ENCODE measurements at regions not wholly inside any gene's neighbourhood (a gene's known extent, or its start where the extent isn't known, plus 50 kb on each side); places are given as distances from the start of the nearest gene placed in this dataset.

DNA sequence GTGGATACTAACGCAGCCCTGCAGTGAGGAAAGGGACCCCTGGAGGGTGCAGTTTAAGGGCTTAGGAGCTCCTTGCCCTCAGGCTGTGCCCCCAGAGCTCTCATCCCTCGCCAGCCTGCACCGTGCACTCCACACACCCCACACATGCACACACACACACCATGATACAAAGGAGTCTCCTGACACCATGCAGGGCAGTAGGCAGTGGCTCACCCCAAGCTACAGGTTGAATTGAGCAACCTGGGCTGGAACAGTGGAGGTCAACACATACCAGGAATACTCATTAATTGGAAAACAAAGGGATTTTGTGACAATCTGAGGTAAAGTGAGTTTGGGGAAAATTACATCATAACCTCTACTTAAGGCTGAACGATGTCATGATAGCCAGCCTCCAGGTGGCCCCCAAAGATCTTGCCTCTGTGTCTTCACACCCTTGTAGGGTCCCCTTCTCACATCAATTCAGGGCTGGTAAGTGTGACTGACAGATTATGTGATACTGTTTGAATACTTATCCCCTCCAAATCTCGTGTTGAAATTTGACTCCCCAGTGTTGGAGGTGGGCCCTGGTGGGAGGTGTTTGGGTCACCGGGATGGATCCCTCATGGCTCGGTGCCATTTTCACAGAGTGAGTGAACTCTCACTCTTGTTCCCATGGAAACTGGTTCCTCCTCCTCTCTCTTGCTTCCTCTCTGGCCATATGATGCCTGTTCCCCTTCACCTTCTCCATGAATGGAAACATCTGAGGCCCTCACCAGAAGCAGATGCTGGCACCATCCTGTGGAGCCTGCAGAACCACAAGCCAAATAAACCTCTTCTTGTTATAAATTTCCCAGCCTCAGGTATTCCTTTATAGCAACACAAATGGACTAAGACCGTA lies 111.0 kb upstream of the RAB4A start:
- Histone ChIP-seq H3K4me1 (no peaks in the 10 kb centered on the region), H3K27ac (no peak overlapping the region), H3K4me3 (no peak overlapping the region), H3K36me3 (ENCODE audit: insufficient read depth in 1 of 2, low read depth in 1 of 2) (no peaks in the 10 kb centered on the region), H3K9me3 (no peaks in the 10 kb centered on the region), H3K27me3 (ENCODE audit: insufficient read depth in 3 of 3, low read length in 2 of 3) (no peaks in the 10 kb centered on the region)
- ATAC-seq = no peak
- no peak for DNase-seq
- intact Hi-C loops (cut with DNase I) = loop anchor here (5.0 to 10.0 kb wide), 2 partner anchors 473 to 475 kb away; no protein-coding TSS in a partner anchor
- 61 to 70% (median 65%) methylated on average over 8 of the region's 8 CpGs for WGBS, 3 donors
- TF ChIP-seq, protein P1, sequence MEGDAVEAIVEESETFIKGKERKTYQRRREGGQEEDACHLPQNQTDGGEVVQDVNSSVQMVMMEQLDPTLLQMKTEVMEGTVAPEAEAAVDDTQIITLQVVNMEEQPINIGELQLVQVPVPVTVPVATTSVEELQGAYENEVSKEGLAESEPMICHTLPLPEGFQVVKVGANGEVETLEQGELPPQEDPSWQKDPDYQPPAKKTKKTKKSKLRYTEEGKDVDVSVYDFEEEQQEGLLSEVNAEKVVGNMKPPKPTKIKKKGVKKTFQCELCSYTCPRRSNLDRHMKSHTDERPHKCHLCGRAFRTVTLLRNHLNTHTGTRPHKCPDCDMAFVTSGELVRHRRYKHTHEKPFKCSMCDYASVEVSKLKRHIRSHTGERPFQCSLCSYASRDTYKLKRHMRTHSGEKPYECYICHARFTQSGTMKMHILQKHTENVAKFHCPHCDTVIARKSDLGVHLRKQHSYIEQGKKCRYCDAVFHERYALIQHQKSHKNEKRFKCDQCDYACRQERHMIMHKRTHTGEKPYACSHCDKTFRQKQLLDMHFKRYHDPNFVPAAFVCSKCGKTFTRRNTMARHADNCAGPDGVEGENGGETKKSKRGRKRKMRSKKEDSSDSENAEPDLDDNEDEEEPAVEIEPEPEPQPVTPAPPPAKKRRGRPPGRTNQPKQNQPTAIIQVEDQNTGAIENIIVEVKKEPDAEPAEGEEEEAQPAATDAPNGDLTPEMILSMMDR (IDR thresholded peaks at IDR 0.05) = no peak

DNA sequence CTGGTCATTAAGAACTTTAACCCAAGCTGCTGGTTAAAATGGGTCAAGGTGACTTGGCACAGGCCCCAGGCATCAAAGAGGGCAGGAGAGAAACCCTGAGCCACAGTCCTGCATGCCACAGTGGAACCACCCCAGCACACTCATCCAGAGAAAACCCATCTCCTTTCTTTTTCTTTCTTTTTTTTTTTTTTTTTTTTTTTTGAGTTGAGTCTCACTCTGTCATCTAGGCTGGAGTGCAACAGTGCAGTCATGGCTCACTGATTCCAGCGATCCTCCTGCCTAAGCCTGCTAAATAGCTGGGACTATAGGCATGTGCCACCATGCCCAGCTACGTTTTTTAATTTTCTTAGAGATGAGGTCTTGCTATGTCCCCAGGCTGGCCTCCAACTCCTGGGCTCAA lies 109.2 kb upstream of the RAB4A start:
- DNase-seq (no peak), ATAC-seq (no peak)
- Histone ChIP-seq H3K27ac (no peak overlapping the region), H3K4me1 (no peaks in the 10 kb centered on the region), H3K4me3 (no peak overlapping the region), H3K9me3 (no peaks in the 10 kb centered on the region), H3K27me3 (ENCODE audit: insufficient read depth in 3 of 3, low read length in 2 of 3) (no peaks in the 10 kb centered on the region), H3K36me3 (ENCODE audit: insufficient read depth in 1 of 2, low read depth in 1 of 2) (no peaks in the 10 kb centered on the region)
- intact Hi-C loops (cut with DNase I) = no loop called here
- 85 to 89% (median 87%) methylated on average over 2 of the region's 2 CpGs for WGBS, 3 donors
- TF ChIP-seq, protein P1 (IDR thresholded peaks at IDR 0.05) = no peak

DNA sequence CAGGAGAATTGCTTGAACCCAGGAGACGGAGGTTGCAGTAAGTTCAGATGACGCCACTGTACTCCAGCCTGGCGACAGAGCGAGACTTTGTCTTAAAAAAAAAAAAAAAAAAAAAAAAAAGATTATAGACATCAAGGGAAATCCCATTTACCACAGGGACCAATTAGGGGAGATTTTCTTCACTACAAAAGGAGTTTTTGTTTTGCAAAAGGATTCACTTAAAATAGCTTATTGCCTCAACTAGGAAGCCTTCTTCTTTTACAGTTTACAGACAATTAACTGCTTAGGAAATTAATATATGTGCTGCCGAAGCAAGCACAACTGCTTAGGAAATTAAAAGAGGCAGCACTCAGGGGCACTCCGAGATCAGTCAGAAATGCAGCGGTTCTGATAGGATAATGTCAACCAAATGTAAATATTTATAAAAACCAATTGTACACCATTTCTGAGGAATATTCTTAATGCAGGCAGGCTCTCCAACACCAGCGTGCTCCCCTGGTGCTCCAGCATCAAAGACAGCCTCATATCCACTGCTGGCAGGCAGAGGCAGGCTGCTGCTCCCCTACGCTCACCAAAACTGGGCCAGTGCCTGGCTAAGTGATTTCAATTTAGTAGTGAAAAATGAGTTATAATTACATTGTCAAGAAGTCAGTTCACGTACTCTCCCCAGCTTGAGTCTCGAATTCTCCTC lies 107.9 kb upstream of the RAB4A start:
- no peak overlapping the region for H3K27ac ChIP-seq
- no peaks in the 10 kb centered on the region for H3K4me1 ChIP-seq
- no peaks in the 10 kb centered on the region for H3K9me3 ChIP-seq
- TF ChIP-seq, protein P1 (IDR thresholded peaks at IDR 0.05) = no peak
- DNase-seq = no peak
- no peaks in the 10 kb centered on the region for H3K27me3 ChIP-seq (ENCODE audit: insufficient read depth in 3 of 3, low read length in 2 of 3)
- WGBS, 3 donors = 94% methylated on average over 11 of the region's 11 CpGs
- intact Hi-C loops (cut with DNase I) = no loop called here
- H3K4me3 ChIP-seq = no peak overlapping the region
- no peak for ATAC-seq
- no peaks in the 10 kb centered on the region for H3K36me3 ChIP-seq (ENCODE audit: insufficient read depth in 1 of 2, low read depth in 1 of 2)

DNA sequence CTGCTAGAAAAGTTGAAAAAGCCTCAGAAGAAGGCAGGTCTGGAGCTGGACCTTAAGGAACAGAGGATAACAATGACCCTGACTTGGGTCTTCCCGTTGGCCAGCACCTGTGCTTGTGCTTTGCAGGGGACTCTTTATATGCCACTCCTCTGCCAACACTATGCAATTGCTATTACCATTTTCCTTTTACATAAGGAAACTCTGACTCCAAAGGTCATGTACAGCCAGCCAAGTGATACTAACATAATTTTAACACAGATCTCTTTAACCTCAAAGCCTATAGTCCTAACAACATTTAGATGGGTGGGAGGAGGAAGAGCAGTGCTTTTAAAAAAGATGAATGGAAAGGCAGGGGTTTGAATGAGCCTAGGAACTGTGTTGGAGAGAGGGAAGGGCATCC lies 106.6 kb upstream of the RAB4A start:
- Histone ChIP-seq H3K4me1 (no peaks in the 10 kb centered on the region), H3K27ac (no peak overlapping the region), H3K27me3 (ENCODE audit: insufficient read depth in 3 of 3, low read length in 2 of 3) (no peaks in the 10 kb centered on the region), H3K4me3 (no peak overlapping the region), H3K36me3 (ENCODE audit: insufficient read depth in 1 of 2, low read depth in 1 of 2) (no peaks in the 10 kb centered on the region), H3K9me3 (no peaks in the 10 kb centered on the region)
- no peak for DNase-seq
- TF ChIP-seq, protein P1 (IDR thresholded peaks at IDR 0.05) = no peak
- no peak for ATAC-seq
- WGBS, 3 donors = 46 to 59% (median 50%) methylated on average over 1 of the region's 1 CpG
- intact Hi-C loops (cut with DNase I) = no loop called here

Measured in psoas muscle (tissue), 7 donors.